ENCODE measurements at regions not wholly inside any gene's neighbourhood (a gene's known extent, or its start where the extent isn't known, plus 50 kb on each side); places are given as distances from the start of the nearest gene placed in this dataset.

DNA sequence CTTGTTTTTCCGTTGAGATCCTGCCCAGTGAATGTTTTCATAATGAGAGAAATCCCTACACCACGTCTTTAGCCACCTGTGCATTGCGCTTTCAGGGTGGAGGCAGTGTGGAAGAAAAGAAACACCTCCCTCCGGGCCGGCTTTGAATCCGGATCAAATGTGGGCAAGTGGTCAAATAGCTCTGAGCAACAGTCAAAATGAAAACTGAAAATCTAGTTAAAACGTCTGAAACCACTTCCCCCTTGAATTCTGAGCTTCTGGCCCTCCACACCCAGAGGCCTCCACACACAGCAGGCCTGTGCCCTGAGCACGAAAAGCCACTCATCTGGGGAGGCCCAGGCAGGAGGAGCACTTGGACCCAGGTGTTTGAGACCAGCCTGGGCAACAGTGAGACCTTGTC, 263.6 kb upstream of the SALL3 start:
- no peak for FAIRE-seq

DNA sequence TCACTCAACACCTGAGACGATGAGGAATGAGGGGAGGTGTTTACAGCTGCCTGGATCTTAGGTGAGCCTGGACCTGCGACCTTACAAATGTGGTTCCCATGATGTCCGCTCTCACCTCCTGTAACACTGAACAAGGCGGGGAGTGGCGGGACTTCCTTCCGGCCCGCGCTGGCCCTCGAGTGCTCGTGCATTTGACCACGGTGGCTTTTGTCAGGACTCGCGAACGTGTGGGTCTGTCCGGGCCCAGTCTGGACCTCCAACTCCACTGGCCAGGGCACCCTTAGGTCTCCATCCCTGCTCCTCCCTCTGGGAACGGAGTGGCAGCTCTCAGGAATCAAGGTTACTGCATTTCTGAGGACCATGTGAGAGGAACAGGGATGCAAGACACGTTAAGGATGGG, 263.0 kb upstream of the SALL3 start:
- no peak for TF ChIP-seq TAF1 (IDR thresholded peaks at IDR 0.05; ENCODE audit: borderline replicate concordance, low read depth, low read length)
- no peak for TF ChIP-seq POLR2AphosphoS5 (IDR thresholded peaks at IDR 0.05; ENCODE audit: low read depth, low read length)
- TF ChIP-seq POLR2A (IDR thresholded peaks at IDR 0.05; ENCODE audit: low read depth, low read length) = no peak
- DNase-seq (ENCODE audit: insufficient read length) = no peak
- FAIRE-seq = no peak

More for the DNA sequence above, 263.6 kb upstream of the SALL3 start:
- DNase-seq (ENCODE audit: insufficient read length) = no peak
- TF ChIP-seq POLR2AphosphoS5 (IDR thresholded peaks at IDR 0.05; ENCODE audit: low read depth, low read length) = no peak
- no peak for TF ChIP-seq POLR2A (IDR thresholded peaks at IDR 0.05; ENCODE audit: low read depth, low read length)
- TF ChIP-seq TAF1 (IDR thresholded peaks at IDR 0.05; ENCODE audit: borderline replicate concordance, low read depth, low read length) = no peak

GRCh38 chr18:78717051-78717765, 262.4 kb upstream of the SALL3 start:
- no peak for FAIRE-seq

DNA sequence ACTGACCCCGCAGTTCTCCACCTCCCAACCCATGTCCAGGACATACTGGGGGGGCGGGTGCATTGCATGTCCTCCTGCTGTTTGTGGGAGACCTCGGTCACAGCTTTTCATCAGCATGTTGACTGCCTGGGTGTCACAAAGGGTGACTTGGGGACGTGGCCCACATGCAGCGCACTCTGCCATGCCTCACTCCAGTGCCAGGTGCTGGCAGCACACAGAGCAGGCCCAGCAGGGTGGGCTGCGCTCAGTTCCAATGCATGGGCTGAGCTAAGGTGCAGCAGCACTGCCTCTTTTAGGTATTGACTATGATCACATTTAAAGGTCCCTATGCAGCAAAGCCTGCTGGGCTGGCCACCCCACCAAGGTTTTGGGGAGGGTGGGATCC, 261.9 kb upstream of the SALL3 start:
- FAIRE-seq (no peak), DNase-seq (ENCODE audit: insufficient read length) (no peak)
- no peak for TF ChIP-seq POLR2A (IDR thresholded peaks at IDR 0.05; ENCODE audit: low read depth, low read length)
- TF ChIP-seq TAF1 (IDR thresholded peaks at IDR 0.05; ENCODE audit: borderline replicate concordance, low read depth, low read length) = no peak
- no peak for TF ChIP-seq POLR2AphosphoS5 (IDR thresholded peaks at IDR 0.05; ENCODE audit: low read depth, low read length)

More at GRCh38 chr18:78717051-78717765, 262.4 kb upstream of the SALL3 start:
- DNase-seq (ENCODE audit: insufficient read length) = no peak
- TF ChIP-seq POLR2AphosphoS5 (IDR thresholded peaks at IDR 0.05; ENCODE audit: low read depth, low read length) (no peak), POLR2A (IDR thresholded peaks at IDR 0.05; ENCODE audit: low read depth, low read length) (no peak), TAF1 (IDR thresholded peaks at IDR 0.05; ENCODE audit: borderline replicate concordance, low read depth, low read length) (no peak)

DNA sequence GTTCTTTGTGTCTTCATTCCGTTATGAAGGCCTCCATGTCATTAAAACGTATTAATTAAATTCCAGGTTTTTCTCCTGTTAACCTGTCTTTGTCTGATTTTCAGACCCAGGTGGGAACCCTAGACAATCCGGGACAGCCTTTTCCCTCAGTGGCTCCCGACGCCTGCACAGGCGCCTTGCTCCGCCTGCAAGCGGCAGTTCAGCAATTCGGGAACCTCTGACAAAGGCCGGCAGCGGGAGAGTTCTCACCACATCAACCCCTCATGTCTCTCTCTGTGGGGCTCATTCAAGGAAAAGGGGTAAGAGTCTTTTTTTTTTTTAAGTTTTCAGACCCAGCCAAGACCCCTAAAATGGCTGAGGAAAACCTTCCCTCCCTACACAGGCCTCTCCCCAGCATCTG, 259.8 kb upstream of the SALL3 start:
- TF ChIP-seq POLR2AphosphoS5 (IDR thresholded peaks at IDR 0.05; ENCODE audit: low read depth, low read length) = no peak
- TF ChIP-seq POLR2A (IDR thresholded peaks at IDR 0.05; ENCODE audit: low read depth, low read length) = no peak
- no peak for TF ChIP-seq TAF1 (IDR thresholded peaks at IDR 0.05; ENCODE audit: borderline replicate concordance, low read depth, low read length)
- no peak for DNase-seq (ENCODE audit: insufficient read length)
- FAIRE-seq = no peak

GRCh38 chr18:78720456-78721237, 259.0 kb upstream of the SALL3 start:
- no peak for FAIRE-seq
- DNase-seq (ENCODE audit: insufficient read length) = no peak
- no peak for TF ChIP-seq POLR2A (IDR thresholded peaks at IDR 0.05; ENCODE audit: low read depth, low read length)
- TF ChIP-seq TAF1 (IDR thresholded peaks at IDR 0.05; ENCODE audit: borderline replicate concordance, low read depth, low read length) = no peak
- no peak for TF ChIP-seq POLR2AphosphoS5 (IDR thresholded peaks at IDR 0.05; ENCODE audit: low read depth, low read length)

GRCh38 chr18:78721238-78721875, 258.3 kb upstream of the SALL3 start:
- no peak for TF ChIP-seq TAF1 (IDR thresholded peaks at IDR 0.05; ENCODE audit: borderline replicate concordance, low read depth, low read length)
- TF ChIP-seq POLR2AphosphoS5 (IDR thresholded peaks at IDR 0.05; ENCODE audit: low read depth, low read length) = no peak
- TF ChIP-seq POLR2A (IDR thresholded peaks at IDR 0.05; ENCODE audit: low read depth, low read length) = no peak
- DNase-seq (ENCODE audit: insufficient read length) (no peak), FAIRE-seq (no peak)

DNA sequence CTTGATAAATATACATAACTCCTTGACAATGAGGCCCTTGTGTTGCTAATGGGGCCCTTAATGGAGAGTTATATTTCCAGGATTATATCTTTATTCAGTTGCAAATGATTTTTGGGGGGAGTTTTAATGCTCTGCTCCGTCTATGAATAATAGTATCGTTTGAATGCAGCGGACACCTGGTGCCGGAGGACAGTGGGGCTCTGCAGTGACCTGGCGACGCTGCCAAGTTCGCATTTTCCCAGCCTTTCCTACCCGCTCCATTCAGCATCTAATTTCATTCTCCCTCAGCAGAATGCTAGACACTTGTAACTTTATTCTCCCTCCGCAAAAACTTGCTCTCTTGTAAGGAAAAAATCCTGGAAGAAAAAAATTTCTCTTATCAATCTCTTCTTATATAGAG, 257.6 kb upstream of the SALL3 start:
- no peak for TF ChIP-seq TAF1 (IDR thresholded peaks at IDR 0.05; ENCODE audit: borderline replicate concordance, low read depth, low read length)
- TF ChIP-seq POLR2A (IDR thresholded peaks at IDR 0.05; ENCODE audit: low read depth, low read length) = no peak
- no peak for TF ChIP-seq POLR2AphosphoS5 (IDR thresholded peaks at IDR 0.05; ENCODE audit: low read depth, low read length)
- FAIRE-seq (no peak), DNase-seq (ENCODE audit: insufficient read length) (no peak)

DNA sequence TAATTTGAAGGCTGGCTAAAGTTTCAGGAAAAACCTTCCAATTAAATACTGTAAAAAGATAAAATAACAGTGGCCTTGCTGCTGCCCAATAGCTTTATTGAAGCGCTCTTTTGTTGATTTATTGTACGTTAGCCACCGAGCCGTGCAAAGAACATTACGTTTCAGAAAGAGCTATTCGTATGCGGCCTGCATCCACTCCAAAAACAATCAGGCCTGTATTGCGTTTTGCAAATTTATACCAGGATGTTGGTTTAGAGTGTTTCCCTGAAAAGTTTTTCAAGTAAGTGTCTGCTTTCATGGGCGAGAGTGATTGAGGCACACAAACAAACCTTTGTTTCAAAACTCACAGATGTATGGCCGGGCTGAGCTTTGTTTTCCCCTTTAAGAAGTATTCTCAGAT, 257.2 kb upstream of the SALL3 start:
- TF ChIP-seq POLR2AphosphoS5 (IDR thresholded peaks at IDR 0.05; ENCODE audit: low read depth, low read length) (no peak), TAF1 (IDR thresholded peaks at IDR 0.05; ENCODE audit: borderline replicate concordance, low read depth, low read length) (no peak), POLR2A (IDR thresholded peaks at IDR 0.05; ENCODE audit: low read depth, low read length) (no peak)
- no peak for FAIRE-seq
- DNase-seq (ENCODE audit: insufficient read length) = no peak

- no peak for TF ChIP-seq POLR2AphosphoS5 (IDR thresholded peaks at IDR 0.05; ENCODE audit: low read depth, low read length)
- DNase-seq (ENCODE audit: insufficient read length) (no peak), FAIRE-seq (no peak)
These were observed 256.5 kb upstream of the SALL3 start for GRCh38 chr18:78722929-78723710.

Measured in GM12892 (cell line).